Stimulated activated CD4-positive, alpha-beta T cell treated with anti-CD3 and anti-CD28 coated beads, Interleukin-4, amount 100 ng/mL, for 1 hour (primary cell): ENCODE measurements at regions not wholly inside any gene's neighbourhood (a gene's known extent, or its start where the extent isn't known, plus 50 kb on each side); places are given as distances from the start of the nearest gene placed in this dataset.

Experiments
- DNase-seq: peaks from one replicate; pipeline ENCODE4 v3.0.0-alpha.2; 2020

GRCh38 chr7:72524037-72524436 lies 111.9 kb upstream of the CALN1 start:
- no peak for DNase-seq

- DNase-seq = no peak
Observed at GRCh38 chr7:72504061-72504706, 92.0 kb upstream of the CALN1 start.

DNA sequence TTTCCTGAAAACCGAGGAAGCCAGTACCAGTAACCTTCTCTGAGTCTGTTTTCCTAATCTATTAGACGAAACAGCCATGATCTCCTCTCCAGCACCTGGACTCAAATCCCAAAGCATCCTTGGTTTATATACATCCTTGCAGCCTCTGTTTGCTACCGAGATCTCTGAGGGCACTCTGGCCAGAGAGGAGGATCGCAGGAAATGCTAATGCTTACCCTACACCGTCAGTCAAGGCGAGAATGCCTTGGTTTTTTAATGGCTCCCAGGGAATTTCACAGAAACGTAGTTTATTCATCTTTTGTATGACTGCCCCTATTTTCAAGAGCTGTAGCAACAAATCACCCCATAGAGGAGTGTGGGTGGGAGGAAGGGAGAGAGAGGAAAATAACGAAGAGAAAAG lies 91.5 kb upstream of the CALN1 start:
- DNase-seq = no peak

DNA sequence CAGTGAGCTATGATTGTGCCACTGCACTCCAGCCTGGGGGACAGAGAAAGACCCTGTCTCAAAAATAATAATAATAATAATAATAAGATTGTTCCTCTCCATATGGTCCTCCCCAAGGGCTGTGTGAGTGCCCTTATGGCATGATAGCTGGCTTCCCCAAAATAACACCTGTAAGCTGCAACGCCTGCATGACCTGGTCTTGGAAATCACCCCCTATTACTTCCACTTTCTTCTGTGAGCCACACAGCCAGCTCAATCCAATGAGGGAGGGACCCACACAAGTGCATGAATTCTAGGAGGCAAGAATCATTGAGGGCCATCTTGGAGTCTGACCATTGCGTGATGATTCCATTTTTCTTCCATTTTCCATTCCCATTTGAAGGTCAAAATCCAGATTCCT lies 82.7 kb upstream of the CALN1 start:
- DNase-seq = no peak

GRCh38 chr7:72493850-72494661 lies 81.9 kb upstream of the CALN1 start:
- peak; percentile 45 for DNase-seq

GRCh38 chr7:72492461-72493065 lies 80.4 kb upstream of the CALN1 start:
- no peak for DNase-seq

DNA sequence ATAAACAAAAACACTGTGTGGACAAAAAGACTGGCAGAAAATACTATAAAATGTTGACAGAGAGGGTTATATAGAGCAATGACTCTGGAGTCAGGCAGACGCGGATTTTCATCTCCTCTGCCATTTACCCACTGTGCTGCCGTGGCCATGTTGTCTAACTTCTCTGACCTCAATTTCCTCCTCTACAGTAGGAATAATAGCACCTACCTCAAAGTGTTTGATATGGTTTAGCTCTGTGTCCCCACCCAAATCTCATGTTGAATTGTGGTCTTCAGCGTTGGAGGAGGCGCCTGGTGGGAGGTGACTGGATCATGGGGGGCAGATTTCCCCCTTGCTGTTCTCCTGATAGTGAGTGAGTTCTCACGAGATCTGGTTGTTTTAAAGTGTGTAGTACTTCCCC lies 78.2 kb upstream of the CALN1 start:
- no peak for DNase-seq

GRCh38 chr7:72481934-72482333 lies 69.8 kb upstream of the CALN1 start:
- no peak for DNase-seq

DNA sequence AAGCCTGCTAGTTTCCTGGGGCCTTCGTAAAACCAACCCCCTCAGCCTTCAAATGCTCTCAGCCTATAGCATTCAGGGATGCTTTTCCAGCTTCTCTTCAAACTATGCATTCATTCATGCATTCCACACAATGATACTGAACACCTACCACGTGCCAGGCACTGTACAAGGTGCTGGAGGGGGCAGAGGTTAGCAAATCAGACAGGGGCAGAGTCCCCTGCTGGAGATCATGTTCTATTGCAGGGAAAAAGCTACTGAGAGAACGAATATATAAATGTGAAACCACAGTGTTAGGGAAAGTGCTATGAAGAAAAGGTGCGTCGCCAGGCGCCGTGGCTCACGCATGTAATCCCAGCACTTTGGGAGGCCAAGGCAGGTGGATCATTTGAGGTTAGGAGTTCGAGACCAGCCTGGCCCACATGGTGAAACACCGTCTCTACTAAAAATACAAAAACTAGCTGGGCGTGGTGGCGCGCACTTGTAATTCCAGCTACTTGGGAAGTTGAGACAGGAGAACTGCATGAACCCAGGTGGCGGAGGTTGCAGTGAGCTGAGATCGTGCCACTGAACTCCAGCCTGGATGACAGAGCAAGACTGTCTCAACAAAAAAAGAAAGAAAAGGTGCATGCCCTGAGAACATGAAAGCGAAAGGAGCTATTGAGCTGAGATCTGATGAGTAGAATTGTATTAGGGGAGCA lies 64.6 kb upstream of the CALN1 start:
- DNase-seq = no peak

DNA sequence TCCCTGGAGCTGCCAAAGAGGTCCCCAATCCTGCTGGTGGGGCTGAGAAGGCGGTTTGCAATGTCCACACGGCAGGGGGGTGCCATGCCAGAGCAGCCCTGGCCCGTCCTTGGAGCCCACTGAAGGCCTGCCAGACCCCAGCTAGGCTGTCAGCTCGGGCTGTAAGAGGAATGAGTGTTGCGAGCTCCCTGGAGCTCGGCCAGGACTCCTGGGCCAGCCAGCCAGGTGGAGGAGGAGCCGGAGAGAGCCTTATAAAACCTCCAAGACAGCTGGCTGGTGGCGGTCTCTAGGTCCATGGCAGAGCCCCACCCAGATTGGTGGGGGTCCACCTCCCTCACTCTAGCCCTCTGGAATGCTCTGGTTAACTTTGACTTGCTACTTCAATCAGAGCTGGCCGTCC lies 55.1 kb upstream of the CALN1 start:
- no peak for DNase-seq

GRCh38 chr7:72466797-72467196 lies 54.7 kb upstream of the CALN1 start:
- DNase-seq = no peak

DNA sequence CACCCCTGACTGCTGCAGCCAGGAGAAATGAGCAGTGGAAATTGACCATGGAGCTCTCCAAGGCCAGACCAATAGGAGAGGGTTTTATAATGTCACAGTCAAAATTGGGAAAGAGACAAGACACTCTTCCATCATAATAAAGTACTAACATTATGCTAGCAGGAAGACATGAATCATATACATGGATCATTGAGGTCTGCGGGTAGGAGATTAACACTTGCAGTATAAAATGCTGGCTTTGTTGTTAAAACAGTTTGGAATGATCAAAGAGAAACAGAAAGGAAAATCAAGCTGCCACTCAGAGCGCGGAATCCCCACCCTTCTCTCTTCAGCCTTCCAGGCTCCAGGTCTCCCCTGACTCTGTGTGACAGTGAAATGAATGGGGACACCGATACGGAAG lies 53.4 kb upstream of the CALN1 start:
- DNase-seq = no peak

DNA sequence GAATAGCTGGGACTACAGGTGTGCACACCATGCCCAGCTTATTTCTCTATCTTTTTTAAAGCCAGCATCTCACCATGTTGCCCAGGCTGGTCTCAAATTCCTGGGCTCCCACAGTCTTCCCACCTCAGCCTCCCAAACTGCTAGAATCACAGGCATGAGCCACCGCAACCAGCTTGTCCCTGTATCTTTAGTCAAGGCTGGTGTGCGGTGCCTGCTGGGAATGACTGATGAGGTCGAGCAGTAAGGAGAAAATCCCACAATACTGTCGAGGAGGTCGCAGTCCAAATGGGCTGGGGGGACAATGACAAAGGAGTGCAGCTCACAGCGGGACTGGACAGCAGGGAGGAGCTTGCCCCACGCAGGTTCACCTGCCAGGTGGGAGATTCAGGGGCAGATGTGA lies 50.2 kb upstream of the CALN1 start:
- DNase-seq = no peak
